ENCODE measurements at regions not wholly inside any gene's neighbourhood (a gene's known extent, or its start where the extent isn't known, plus 50 kb on each side); places are given as distances from the start of the nearest gene placed in this dataset.
A peak's percentile ranks its signal among the peaks of the same experiment; 100 is the strongest.

GRCh38 chr2:162928356-162928755, 89.8 kb upstream of the KCNH7 start:
- H3K4me1 Mint-ChIP-seq (ENCODE audit: low read depth, unreplicated experiment) = peaks cover 33% of the 10 kb centered on the region
- H3K36me3 Mint-ChIP-seq (ENCODE audit: insufficient read depth, unreplicated experiment) = no peaks in the 10 kb centered on the region
- DNase-seq = no peak
- TF ChIP-seq CTCF (IDR thresholded peaks at IDR 0.05; ENCODE audit: unreplicated experiment) = no peak
- CTCF ChIA-PET = no interaction called here
- no peaks in the 10 kb centered on the region for H3K9me3 Mint-ChIP-seq (ENCODE audit: low read depth, unreplicated experiment)
- intact Hi-C loops (cut with micrococcal nuclease; ENCODE audit: unreplicated experiment) = no loop called here
- H3K4me3 Mint-ChIP-seq (ENCODE audit: low read depth, unreplicated experiment) = no peak overlapping the region
- peak overlapping the region; percentile 72 for H3K27ac Mint-ChIP-seq (ENCODE audit: unreplicated experiment)
- H3K27me3 Mint-ChIP-seq (ENCODE audit: unreplicated experiment) = no peaks in the 10 kb centered on the region
- BruUV-seq (replicated peaks) = no TSS peak

- intact Hi-C loops (cut with micrococcal nuclease; ENCODE audit: unreplicated experiment) = no loop called here
- no peak for DNase-seq
- CTCF ChIA-PET = no interaction called here
- Mint-ChIP-seq H3K9me3 (ENCODE audit: low read depth, unreplicated experiment) (no peaks in the 10 kb centered on the region), H3K36me3 (ENCODE audit: insufficient read depth, unreplicated experiment) (no peaks in the 10 kb centered on the region), H3K4me3 (ENCODE audit: low read depth, unreplicated experiment) (peak overlapping the region; percentile 38), H3K27ac (ENCODE audit: unreplicated experiment) (peak overlapping the region; percentile 88), H3K4me1 (ENCODE audit: low read depth, unreplicated experiment) (peaks cover 33% of the 10 kb centered on the region), H3K27me3 (ENCODE audit: unreplicated experiment) (no peaks in the 10 kb centered on the region)
- no peak for TF ChIP-seq CTCF (IDR thresholded peaks at IDR 0.05; ENCODE audit: unreplicated experiment)
- no TSS peak for BruUV-seq (replicated peaks)
Observed at GRCh38 chr2:162926907-162927306, 88.3 kb upstream of the KCNH7 start.

- intact Hi-C loops (cut with micrococcal nuclease; ENCODE audit: unreplicated experiment) = no loop called here
- no peak for TF ChIP-seq CTCF (IDR thresholded peaks at IDR 0.05; ENCODE audit: unreplicated experiment)
- Mint-ChIP-seq H3K4me3 (ENCODE audit: low read depth, unreplicated experiment) (peak overlapping the region; percentile 38), H3K9me3 (ENCODE audit: low read depth, unreplicated experiment) (no peaks in the 10 kb centered on the region), H3K27ac (ENCODE audit: unreplicated experiment) (peak overlapping the region; percentile 88), H3K27me3 (ENCODE audit: unreplicated experiment) (no peaks in the 10 kb centered on the region), H3K4me1 (ENCODE audit: low read depth, unreplicated experiment) (peaks cover 33% of the 10 kb centered on the region), H3K36me3 (ENCODE audit: insufficient read depth, unreplicated experiment) (no peaks in the 10 kb centered on the region)
- BruUV-seq (replicated peaks) = no TSS peak
- DNase-seq = peak; percentile 13
- CTCF ChIA-PET = no interaction called here
Observed at GRCh38 chr2:162926501-162926900, 87.9 kb upstream of the KCNH7 start.

- BruUV-seq (replicated peaks) = no TSS peak
- no peaks in the 10 kb centered on the region for H3K36me3 Mint-ChIP-seq (ENCODE audit: insufficient read depth, unreplicated experiment)
- intact Hi-C loops (cut with micrococcal nuclease; ENCODE audit: unreplicated experiment) = no loop called here
- H3K4me1 Mint-ChIP-seq (ENCODE audit: low read depth, unreplicated experiment) = peaks cover 33% of the 10 kb centered on the region
- TF ChIP-seq CTCF (IDR thresholded peaks at IDR 0.05; ENCODE audit: unreplicated experiment) = no peak
- no peak overlapping the region for H3K4me3 Mint-ChIP-seq (ENCODE audit: low read depth, unreplicated experiment)
- CTCF ChIA-PET = no interaction called here
- no peak overlapping the region for H3K27ac Mint-ChIP-seq (ENCODE audit: unreplicated experiment)
- no peaks in the 10 kb centered on the region for H3K27me3 Mint-ChIP-seq (ENCODE audit: unreplicated experiment)
- H3K9me3 Mint-ChIP-seq (ENCODE audit: low read depth, unreplicated experiment) = no peaks in the 10 kb centered on the region
- no peak for DNase-seq
Observed at GRCh38 chr2:162925595-162925994, 87.0 kb upstream of the KCNH7 start.

GRCh38 chr2:162919111-162919510, 80.5 kb upstream of the KCNH7 start:
- Mint-ChIP-seq H3K4me3 (ENCODE audit: low read depth, unreplicated experiment) (no peak overlapping the region), H3K4me1 (ENCODE audit: low read depth, unreplicated experiment) (peaks cover 8% of the 10 kb centered on the region), H3K27me3 (ENCODE audit: unreplicated experiment) (no peaks in the 10 kb centered on the region), H3K9me3 (ENCODE audit: low read depth, unreplicated experiment) (peaks cover 3% of the 10 kb centered on the region), H3K36me3 (ENCODE audit: insufficient read depth, unreplicated experiment) (no peaks in the 10 kb centered on the region), H3K27ac (ENCODE audit: unreplicated experiment) (no peak overlapping the region)
- intact Hi-C loops (cut with micrococcal nuclease; ENCODE audit: unreplicated experiment) = no loop called here
- no peak for DNase-seq
- CTCF ChIA-PET = no interaction called here
- no peak for TF ChIP-seq CTCF (IDR thresholded peaks at IDR 0.05; ENCODE audit: unreplicated experiment)
- BruUV-seq (replicated peaks) = no TSS peak

Data from Calu3 (cell line).